GM23338 (cell line): ENCODE measurements at regions not wholly inside any gene's neighbourhood (a gene's known extent, or its start where the extent isn't known, plus 50 kb on each side); places are given as distances from the start of the nearest gene placed in this dataset.

Experiments
- EZH2 ChIP-seq: fragments of 200-600 bp; sonication (generic); IDR thresholded peaks from one replicate; pipeline ENCODE4 v1.8.0; 2017; ENCODE audit warnings: antibody characterized with exemption, mild to moderate bottlenecking, low read depth; ENCODE audit not compliant: unreplicated experiment
- POLR2AphosphoS5 ChIP-seq: IDR thresholded peaks from 2 replicates; pipeline ENCODE4 v1.6.1; 2016; ENCODE audit warnings: antibody characterized with exemption, low read depth
- TF ChIP-seq, protein P1 (sequence below), 2 experiments: fragments of 200-600 bp in 1 of 2; sonication (generic) in 1 of 2; conservative IDR thresholded peaks; 2 replicates each; pipeline versions ENCODE4 v1.5.1 to v1.6.1; 2016 to 2017; ENCODE audit warnings: antibody characterized with exemption in 2 of 2, low read depth in 2 of 2, mild to moderate bottlenecking in 2 of 2, moderate library complexity in 1 of 2

DNA sequence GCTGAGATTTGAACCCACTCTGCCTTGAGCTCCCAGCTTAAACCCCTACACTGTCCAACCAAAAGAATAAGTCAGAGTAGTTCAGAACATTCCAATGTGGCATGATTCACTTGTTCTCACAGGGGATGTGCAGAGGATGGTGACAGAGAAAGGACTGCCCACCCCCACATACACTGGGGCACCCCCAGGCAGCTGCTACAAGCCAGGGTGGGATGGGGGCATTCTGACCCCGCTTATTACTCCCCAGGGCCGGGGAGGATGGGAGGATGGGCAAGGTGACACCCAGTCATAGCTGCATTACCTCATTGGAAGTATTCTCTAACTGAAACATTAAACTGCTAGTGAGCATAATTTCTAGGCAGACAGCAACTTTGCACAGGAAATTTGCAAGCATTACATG is 126.0 kb upstream of the PRR20G start:
- no peak for TF ChIP-seq EZH2
- TF ChIP-seq, protein P1, sequence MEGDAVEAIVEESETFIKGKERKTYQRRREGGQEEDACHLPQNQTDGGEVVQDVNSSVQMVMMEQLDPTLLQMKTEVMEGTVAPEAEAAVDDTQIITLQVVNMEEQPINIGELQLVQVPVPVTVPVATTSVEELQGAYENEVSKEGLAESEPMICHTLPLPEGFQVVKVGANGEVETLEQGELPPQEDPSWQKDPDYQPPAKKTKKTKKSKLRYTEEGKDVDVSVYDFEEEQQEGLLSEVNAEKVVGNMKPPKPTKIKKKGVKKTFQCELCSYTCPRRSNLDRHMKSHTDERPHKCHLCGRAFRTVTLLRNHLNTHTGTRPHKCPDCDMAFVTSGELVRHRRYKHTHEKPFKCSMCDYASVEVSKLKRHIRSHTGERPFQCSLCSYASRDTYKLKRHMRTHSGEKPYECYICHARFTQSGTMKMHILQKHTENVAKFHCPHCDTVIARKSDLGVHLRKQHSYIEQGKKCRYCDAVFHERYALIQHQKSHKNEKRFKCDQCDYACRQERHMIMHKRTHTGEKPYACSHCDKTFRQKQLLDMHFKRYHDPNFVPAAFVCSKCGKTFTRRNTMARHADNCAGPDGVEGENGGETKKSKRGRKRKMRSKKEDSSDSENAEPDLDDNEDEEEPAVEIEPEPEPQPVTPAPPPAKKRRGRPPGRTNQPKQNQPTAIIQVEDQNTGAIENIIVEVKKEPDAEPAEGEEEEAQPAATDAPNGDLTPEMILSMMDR (conservative IDR thresholded peaks at IDR 0.05; ENCODE audit: low read depth in 2 of 2), result no peak
- TF ChIP-seq POLR2AphosphoS5, result no peak
